IMR-90 (cell line): ENCODE measurements at regions not wholly inside any gene's neighbourhood (a gene's known extent, or its start where the extent isn't known, plus 50 kb on each side); places are given as distances from the start of the nearest gene placed in this dataset.

ENCODE experiments used
- CEBPB ChIP-seq: IDR thresholded peaks from 2 replicates; pipeline ENCODE4 v1.6.1; 2012; ENCODE audit warnings: low read depth, low read length, improper control_type of control experiment
- POLR2A ChIP-seq: IDR thresholded peaks from 2 replicates; pipeline ENCODE4 v1.6.1; 2012; ENCODE audit warnings: mild to moderate bottlenecking, low read depth, low read length
- RAD21 ChIP-seq: IDR thresholded peaks from 2 replicates; pipeline ENCODE4 v1.6.1; 2012; ENCODE audit warnings: low read length, improper control_type of control experiment
- SMC3 ChIP-seq: fragments of 150-350 bp; IDR thresholded peaks from 2 replicates; pipeline ENCODE4 v1.6.1; 2016; ENCODE audit warnings: low read depth, mild to moderate bottlenecking, antibody characterized with exemption, low read length, moderate library complexity
- TF ChIP-seq, protein P1 (sequence below): conservative IDR thresholded peaks from 2 replicates; pipeline ENCODE4 v1.5.1; 2012; ENCODE audit warnings: mild to moderate bottlenecking, low read depth, low read length, improper control_type of control experiment

- TF ChIP-seq, protein P1, sequence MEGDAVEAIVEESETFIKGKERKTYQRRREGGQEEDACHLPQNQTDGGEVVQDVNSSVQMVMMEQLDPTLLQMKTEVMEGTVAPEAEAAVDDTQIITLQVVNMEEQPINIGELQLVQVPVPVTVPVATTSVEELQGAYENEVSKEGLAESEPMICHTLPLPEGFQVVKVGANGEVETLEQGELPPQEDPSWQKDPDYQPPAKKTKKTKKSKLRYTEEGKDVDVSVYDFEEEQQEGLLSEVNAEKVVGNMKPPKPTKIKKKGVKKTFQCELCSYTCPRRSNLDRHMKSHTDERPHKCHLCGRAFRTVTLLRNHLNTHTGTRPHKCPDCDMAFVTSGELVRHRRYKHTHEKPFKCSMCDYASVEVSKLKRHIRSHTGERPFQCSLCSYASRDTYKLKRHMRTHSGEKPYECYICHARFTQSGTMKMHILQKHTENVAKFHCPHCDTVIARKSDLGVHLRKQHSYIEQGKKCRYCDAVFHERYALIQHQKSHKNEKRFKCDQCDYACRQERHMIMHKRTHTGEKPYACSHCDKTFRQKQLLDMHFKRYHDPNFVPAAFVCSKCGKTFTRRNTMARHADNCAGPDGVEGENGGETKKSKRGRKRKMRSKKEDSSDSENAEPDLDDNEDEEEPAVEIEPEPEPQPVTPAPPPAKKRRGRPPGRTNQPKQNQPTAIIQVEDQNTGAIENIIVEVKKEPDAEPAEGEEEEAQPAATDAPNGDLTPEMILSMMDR: no peak
- TF ChIP-seq POLR2A (no peak), RAD21 (no peak), CEBPB (peak; percentile 53), SMC3 (no peak)
Observed at GRCh38 chr1:110768605-110769004, 93.9 kb upstream of the KCNA3 start.
